Peyer's patch (tissue), 4 donors: ENCODE measurements at regions not wholly inside any gene's neighbourhood (a gene's known extent, or its start where the extent isn't known, plus 50 kb on each side); places are given as distances from the start of the nearest gene placed in this dataset.

Experiments used
- DNase-seq, 3 donors: peaks; one replicate each; pipeline ENCODE4 v3.0.0-alpha.2; 2017 to 2019
- H3K27ac ChIP-seq, 4 donors: fragments of 200-600 bp; sonication (generic); one replicate each; pipeline ENCODE4 v1.5.1; 2016 to 2019
- H3K27me3 ChIP-seq, 2 donors: fragments of 200-600 bp; sonication (generic); one replicate each; pipeline ENCODE4 v1.5.1; 2019
- H3K36me3 ChIP-seq, 3 donors: fragments of 200-600 bp; sonication (generic); one replicate each; pipeline ENCODE4 v1.5.1; 2016 to 2019
- H3K4me1 ChIP-seq, 4 donors: fragments of 200-600 bp; sonication (generic); one replicate each; pipeline ENCODE4 v1.5.1; 2016 to 2019
- H3K4me3 ChIP-seq, 4 donors: fragments of 200-600 bp; sonication (generic); 1 replicate in 3 of 4; 2 replicates in 1 of 4; pipeline ENCODE4 v1.5.1; 2016 to 2019; ENCODE audit warnings: mild to moderate bottlenecking in 1 of 4
- H3K9me3 ChIP-seq, 4 donors: fragments of 200-600 bp; sonication (generic); one replicate each; pipeline ENCODE4 v1.5.1; 2016 to 2019; ENCODE audit warnings: mild to moderate bottlenecking in 1 of 4
- CTCF ChIP-seq, 6 experiments: fragments of 450-650 bp in 4 of 6; fragments of 200-600 bp in 2 of 6; sonication (generic) in 1 of 6; IDR thresholded peaks; one replicate each; pipeline ENCODE4 v1.5.1; 2017 to 2019; ENCODE audit warnings: antibody characterized with exemption in 6 of 6, mild to moderate bottlenecking in 3 of 6, moderate library complexity in 1 of 6
- POLR2A ChIP-seq, 2 donors: fragments of 450-650 bp; IDR thresholded peaks; one replicate each; pipeline ENCODE4 v1.5.1; 2017; ENCODE audit warnings: antibody characterized with exemption in 2 of 2, mild to moderate bottlenecking in 2 of 2, moderate library complexity in 2 of 2

GRCh38 chr4:32564626-32565025 is 1844.5 kb downstream of the PCDH7 start:
- no peak for DNase-seq
- Histone ChIP-seq H3K9me3 (no peaks in the 10 kb centered on the region), H3K36me3 (no peaks in the 10 kb centered on the region), H3K27me3 (no peaks in the 10 kb centered on the region), H3K4me3 (no peak overlapping the region), H3K4me1 (no peaks in the 10 kb centered on the region), H3K27ac (no peak overlapping the region)
- TF ChIP-seq CTCF (IDR thresholded peaks at IDR 0.05): no peak
- TF ChIP-seq POLR2A (IDR thresholded peaks at IDR 0.05): no peak

GRCh38 chr4:32569861-32570260 is 1849.7 kb downstream of the PCDH7 start:
- H3K27me3 ChIP-seq: no peaks in the 10 kb centered on the region
- no peak for TF ChIP-seq CTCF (IDR thresholded peaks at IDR 0.05)
- TF ChIP-seq POLR2A (IDR thresholded peaks at IDR 0.05): no peak
- H3K27ac ChIP-seq: no peak overlapping the region
- no peaks in the 10 kb centered on the region for H3K9me3 ChIP-seq
- H3K4me1 ChIP-seq: no peaks in the 10 kb centered on the region
- no peak for DNase-seq
- no peak overlapping the region for H3K4me3 ChIP-seq
- no peaks in the 10 kb centered on the region for H3K36me3 ChIP-seq

- Histone ChIP-seq H3K27ac (no peak overlapping the region), H3K27me3 (no peaks in the 10 kb centered on the region), H3K9me3 (no peaks in the 10 kb centered on the region), H3K4me3 (no peak overlapping the region), H3K36me3 (no peaks in the 10 kb centered on the region), H3K4me1 (no peaks in the 10 kb centered on the region)
- no peak for DNase-seq
- TF ChIP-seq CTCF (IDR thresholded peaks at IDR 0.05) (no peak), POLR2A (IDR thresholded peaks at IDR 0.05) (no peak)
Measured at GRCh38 chr4:32572366-32572765, 1852.2 kb downstream of the PCDH7 start.

- Histone ChIP-seq H3K9me3 (no peaks in the 10 kb centered on the region), H3K4me3 (no peak overlapping the region), H3K36me3 (no peaks in the 10 kb centered on the region), H3K27ac (no peak overlapping the region), H3K27me3 (no peaks in the 10 kb centered on the region), H3K4me1 (no peaks in the 10 kb centered on the region)
- DNase-seq: no peak
- TF ChIP-seq POLR2A (IDR thresholded peaks at IDR 0.05) (no peak), CTCF (IDR thresholded peaks at IDR 0.05) (no peak)
Measured at GRCh38 chr4:32574803-32575202, 1854.6 kb downstream of the PCDH7 start.

- no peaks in the 10 kb centered on the region for H3K9me3 ChIP-seq
- TF ChIP-seq CTCF (IDR thresholded peaks at IDR 0.05) (no peak), POLR2A (IDR thresholded peaks at IDR 0.05) (no peak)
- H3K36me3 ChIP-seq: no peaks in the 10 kb centered on the region
- H3K27me3 ChIP-seq: no peaks in the 10 kb centered on the region
- no peak overlapping the region for H3K27ac ChIP-seq
- H3K4me3 ChIP-seq: no peak overlapping the region
- no peak for DNase-seq
- no peaks in the 10 kb centered on the region for H3K4me1 ChIP-seq
Measured at GRCh38 chr4:32589097-32589496, 1868.9 kb downstream of the PCDH7 start.

- TF ChIP-seq POLR2A (IDR thresholded peaks at IDR 0.05) (no peak), CTCF (IDR thresholded peaks at IDR 0.05) (no peak)
Measured at GRCh38 chr4:32589853-32590252, 1869.7 kb downstream of the PCDH7 start.

More at GRCh38 chr4:32589853-32590252, 1869.7 kb downstream of the PCDH7 start:
- H3K9me3 ChIP-seq: no peaks in the 10 kb centered on the region
- no peak overlapping the region for H3K4me3 ChIP-seq
- H3K4me1 ChIP-seq: no peaks in the 10 kb centered on the region
- no peak overlapping the region for H3K27ac ChIP-seq
- no peaks in the 10 kb centered on the region for H3K36me3 ChIP-seq
- DNase-seq: no peak
- H3K27me3 ChIP-seq: no peaks in the 10 kb centered on the region
